HCT116 (cell line): ENCODE measurements at regions not wholly inside any gene's neighbourhood (a gene's known extent, or its start where the extent isn't known, plus 50 kb on each side); places are given as distances from the start of the nearest gene placed in this dataset.

Source experiments
- ATAC-seq: fragments of 200-7000 bp; cut with Tn5 transposase; 2 replicates; pipeline ENCODE4 v1.9.1; 2020; ENCODE audit warnings: mild to moderate bottlenecking, moderate library complexity
- BruUV-seq: library from RNA; stranded (reverse); fragments of 400-500 nt; replicated peaks from 2 replicates; lab custom pipeline; 2021; lab: Mats Ljungman, UMichigan
- CTCF ChIA-PET: fragments of 300-600 bp; sonication (Branson Sonifier 250); formaldehyde crosslinking; loops from one replicate; lab custom pipeline; 2021; ENCODE audit warnings: antibody characterized with exemption; lab: Charles Lee
- POLR2A ChIA-PET: fragments of 300-600, 350-600 bp; sonication (Branson Sonifier 250); formaldehyde crosslinking; loops from one replicate; lab custom pipeline; 2021; ENCODE audit warnings: antibody characterized with exemption; lab: Charles Lee
- RAD21 ChIA-PET, 2 experiments: fragments of 300-600 bp; sonication (Branson Sonifier 250); formaldehyde crosslinking; loops; one replicate each; lab custom pipeline; 2023; ENCODE audit warnings: low total read pairs in 2 of 2; ENCODE audit not compliant: uncharacterized antibody in 2 of 2, unreplicated experiment in 2 of 2, low non-redundant PET in 1 of 2; lab: Charles Lee
- DNase-seq: peaks from one replicate; pipeline ENCODE4 v3.0.0-alpha.2; 2010; ENCODE audit warnings: low read depth, low spot score
- H2AFZ ChIP-seq: fragments of 200-600 bp; shearing (Covaris generic), sonication (generic); 2 replicates; pipeline ENCODE4 v1.6.1; 2017; ENCODE audit warnings: low read depth, mixed run types, mixed read lengths, antibody characterized with exemption, low read length; ENCODE audit not compliant: poor library complexity, severe bottlenecking
- H3K27ac ChIP-seq: 2 replicates; pipeline ENCODE4 v1.5.1; 2012; ENCODE audit warnings: low read depth, low read length
- H3K27me3 ChIP-seq: fragments of 200-600 bp; sonication (generic); 2 replicates; pipeline ENCODE4 v1.6.1; 2016; ENCODE audit warnings: mixed run types, low read length, mixed read lengths; ENCODE audit not compliant: insufficient read depth
- H3K36me3 ChIP-seq, 2 experiments: fragments of 200-500 bp in 1 of 2; fragments of 200-600 bp in 1 of 2; sonication (Bioruptor generic) in 1 of 2; sonication (generic) in 1 of 2; 2 replicates each; pipeline versions ENCODE4 v1.5.1 to v1.6.1; 2014 to 2016; ENCODE audit warnings: low read length in 2 of 2, inconsistent platforms in 1 of 2, mixed read lengths in 1 of 2, mixed run types in 1 of 2; ENCODE audit not compliant: insufficient read depth in 2 of 2, control insufficient read depth in 1 of 2
- H3K4me1 ChIP-seq, 2 experiments: fragments of 200-600 bp in 1 of 2; sonication (generic) in 1 of 2; 2 replicates each; pipeline versions ENCODE4 v1.5.1 to v1.6.1; 2012 to 2017; ENCODE audit warnings: low read length in 2 of 2, inconsistent platforms in 1 of 2, mild to moderate bottlenecking in 1 of 2, mixed read lengths in 1 of 2, mixed run types in 1 of 2, moderate library complexity in 1 of 2; ENCODE audit not compliant: insufficient read depth in 2 of 2, control insufficient read depth in 1 of 2
- H3K4me2 ChIP-seq: fragments of 200-600 bp; sonication (generic); 2 replicates; pipeline ENCODE4 v1.6.1; 2017; ENCODE audit warnings: mixed run types, low read length, mixed read lengths
- H3K4me3 ChIP-seq, 2 experiments: fragments of 200-600 bp in 1 of 2; sonication (generic) in 1 of 2; replicated peaks in 1 of 2; 2 replicates each; pipeline ENCODE4 v1.5.1; 2011 to 2016; ENCODE audit warnings: low read length in 2 of 2, control low read depth in 1 of 2, low read depth in 1 of 2, mild to moderate bottlenecking in 1 of 2, mixed read lengths in 1 of 2, mixed run types in 1 of 2
- H3K79me2 ChIP-seq: fragments of 200-600 bp; sonication (generic); 2 replicates; pipeline ENCODE4 v1.6.1; 2017; ENCODE audit warnings: mild to moderate bottlenecking, mixed run types, low read length, moderate library complexity, mixed read lengths; ENCODE audit not compliant: insufficient read depth
- H3K9ac ChIP-seq: fragments of 200-600 bp; sonication (generic); 2 replicates; pipeline ENCODE4 v1.6.1; 2016; ENCODE audit warnings: low read length, mixed read lengths
- H3K9me2 ChIP-seq: fragments of 200-600 bp; sonication (generic), shearing (Covaris generic); 2 replicates; pipeline ENCODE4 v1.6.1; 2017; ENCODE audit warnings: mixed run types, mild to moderate bottlenecking, moderate library complexity; ENCODE audit not compliant: insufficient read depth
- H3K9me3 ChIP-seq, 2 experiments: fragments of 200-500 bp in 1 of 2; fragments of 200-600 bp in 1 of 2; sonication (Bioruptor generic) in 1 of 2; sonication (generic) in 1 of 2; 2 replicates each; pipeline ENCODE4 v1.6.1; 2014 to 2017; ENCODE audit warnings: low read length in 2 of 2, mixed read lengths in 2 of 2, inconsistent platforms in 1 of 2, low read depth in 1 of 2, mild to moderate bottlenecking in 1 of 2, mixed run types in 1 of 2, moderate library complexity in 1 of 2; ENCODE audit not compliant: control insufficient read depth in 1 of 2, insufficient read depth in 1 of 2
- H4K20me1 ChIP-seq: fragments of 200-600 bp; sonication (generic), shearing (Covaris generic); 2 replicates; pipeline ENCODE4 v1.6.1; 2017; ENCODE audit warnings: mixed run types, mild to moderate bottlenecking, moderate library complexity; ENCODE audit not compliant: insufficient read depth
- CBX3 ChIP-seq: IDR thresholded peaks from 2 replicates; pipeline ENCODE4 v1.6.1; 2012; ENCODE audit warnings: low read depth
- EGR1 ChIP-seq: IDR thresholded peaks from 2 replicates; pipeline ENCODE4 v1.6.1; 2012; ENCODE audit warnings: low read depth
- EZH2phosphoT487 ChIP-seq: fragments of 200-600 bp; IDR thresholded peaks from 2 replicates; pipeline ENCODE4 v1.6.1; 2018; ENCODE audit warnings: antibody characterized with exemption, borderline replicate concordance
- JUND ChIP-seq: IDR thresholded peaks from 2 replicates; pipeline ENCODE4 v1.6.1; 2012
- POLR2A ChIP-seq: IDR thresholded peaks from 2 replicates; pipeline ENCODE4 v1.7.0; 2011; ENCODE audit warnings: borderline replicate concordance; ENCODE audit not compliant: insufficient read depth, insufficient read length; ENCODE audit errors: extremely low read depth
- POLR2AphosphoS5 ChIP-seq: IDR thresholded peaks from 2 replicates; pipeline ENCODE4 v1.6.1; 2011; ENCODE audit warnings: mild to moderate bottlenecking, low read depth, low read length, moderate library complexity
- RAD21 ChIP-seq: IDR thresholded peaks from 2 replicates; pipeline ENCODE4 v1.6.1; 2012; ENCODE audit warnings: low read depth, mild to moderate bottlenecking
- SIN3A ChIP-seq: IDR thresholded peaks from 2 replicates; pipeline ENCODE4 v1.6.1; 2012; ENCODE audit warnings: low read depth
- SP1 ChIP-seq: IDR thresholded peaks from 2 replicates; pipeline ENCODE4 v1.6.1; 2012; ENCODE audit warnings: low read depth
- SRF ChIP-seq: IDR thresholded peaks from 2 replicates; pipeline ENCODE4 v1.6.1; 2012; ENCODE audit warnings: low read depth
- TCF7L2 ChIP-seq: IDR thresholded peaks from 2 replicates; pipeline ENCODE4 v1.7.0; 2011; ENCODE audit warnings: borderline replicate concordance, inconsistent platforms; ENCODE audit not compliant: insufficient read depth, insufficient read length; ENCODE audit errors: extremely low read depth
- YY1 ChIP-seq: IDR thresholded peaks from 2 replicates; pipeline ENCODE4 v1.6.1; 2011; ENCODE audit warnings: low read length, low read depth, moderate library complexity, mild to moderate bottlenecking; ENCODE audit not compliant: insufficient replicate concordance; ENCODE audit errors: extremely low read depth
- ZFX ChIP-seq: fragments of 450-650 bp; IDR thresholded peaks from 2 replicates; pipeline ENCODE4 v1.6.1; 2017
- ZNF274 ChIP-seq: fragments of 200-500 bp; sonication (Bioruptor generic); IDR thresholded peaks from 2 replicates; pipeline ENCODE4 v1.6.1; 2014; ENCODE audit warnings: mild to moderate bottlenecking, low read depth, low read length, inconsistent platforms
- intact Hi-C: fragments of 100-400 bp; cut with micrococcal nuclease; formaldehyde crosslinking; loops from 2 replicates; pipeline ENCODE4 v1.10.0; 2022
- TF ChIP-seq, protein P1 (sequence below): IDR thresholded peaks from 2 replicates; pipeline ENCODE4 v1.6.1; 2011; ENCODE audit warnings: mild to moderate bottlenecking, low read length, moderate library complexity; ENCODE audit not compliant: insufficient replicate concordance; ENCODE audit errors: extremely low read depth
- TF ChIP-seq, protein P2 (sequence below), 3 experiments: fragments of 200-600 bp in 1 of 3; sonication (generic) in 1 of 3; IDR thresholded peaks in 2 of 3; conservative IDR thresholded peaks in 1 of 3; 2 replicates each; pipeline ENCODE4 v1.5.1; 2012 to 2017; ENCODE audit warnings: low read depth in 2 of 3, low read length in 2 of 3, antibody characterized with exemption in 1 of 3, borderline replicate concordance in 1 of 3, control low read depth in 1 of 3, mild to moderate bottlenecking in 1 of 3, mixed read lengths in 1 of 3, mixed run types in 1 of 3, moderate library complexity in 1 of 3; ENCODE audit not compliant: insufficient read depth in 1 of 3
- TF ChIP-seq, protein P3 (sequence below): IDR thresholded peaks from 2 replicates; pipeline ENCODE4 v1.6.1; 2012; ENCODE audit warnings: low read depth

DNA sequence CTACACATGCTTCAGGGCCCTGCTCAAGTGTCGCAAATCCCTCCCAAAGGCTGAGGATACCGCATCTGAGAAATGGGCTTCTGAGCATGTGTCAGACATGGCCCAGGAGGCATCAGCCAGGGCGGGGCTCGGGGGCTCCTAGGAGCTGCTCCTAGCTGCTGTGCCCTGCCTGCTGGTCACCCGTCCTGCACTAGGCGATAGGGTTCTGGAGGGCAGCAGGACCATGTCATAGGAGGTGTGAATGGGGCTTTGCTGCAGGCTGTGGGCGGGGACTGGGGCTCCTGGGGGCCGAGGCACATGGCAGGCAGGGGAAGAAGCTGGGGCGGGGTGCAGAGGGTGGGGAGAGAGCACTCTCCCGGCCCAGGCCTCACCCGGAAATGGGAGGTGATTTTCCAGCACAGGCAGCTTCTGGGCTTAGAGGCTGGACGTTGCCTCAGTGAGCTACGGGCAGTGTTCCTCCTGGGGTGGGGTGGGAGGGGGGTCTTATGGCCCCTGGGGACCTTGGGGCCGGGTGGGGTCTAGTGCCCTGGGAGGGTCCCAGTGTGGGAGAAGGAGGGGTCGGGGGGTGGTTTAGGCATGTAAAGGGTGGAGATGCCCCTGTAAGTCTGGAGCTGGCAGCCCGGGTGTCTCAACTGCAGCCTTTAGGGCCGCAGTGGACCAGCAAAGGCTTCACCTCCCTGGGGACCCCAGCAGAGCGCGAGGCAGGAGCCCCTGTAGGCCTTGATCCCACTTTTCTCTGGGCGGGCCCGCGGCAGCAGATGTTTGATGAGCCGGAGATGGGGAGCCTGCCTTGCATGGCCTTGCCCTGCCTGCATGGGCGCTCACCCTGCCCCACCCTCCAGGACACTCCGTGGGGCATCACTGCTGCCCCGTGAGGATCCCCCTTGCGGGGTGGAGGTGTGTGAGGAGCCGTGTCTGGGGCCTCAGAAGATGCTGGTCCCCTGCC is 98.6 kb upstream of the LRPAP1 start:
- POLR2A ChIA-PET = interaction anchor here (0.6 kb wide), 1 partner anchor 13 kb away, joined by 4 read pairs; no protein-coding TSS in a partner anchor
- BruUV-seq = no TSS peak
- TF ChIP-seq POLR2AphosphoS5 = no peak
- TF ChIP-seq SP1 = no peak
- TF ChIP-seq TCF7L2 = no peak
- TF ChIP-seq SIN3A = no peak
- no peak for TF ChIP-seq POLR2A
- no peak for TF ChIP-seq ZFX
- TF ChIP-seq CBX3 = no peak
- TF ChIP-seq RAD21 = no peak
- TF ChIP-seq YY1 = no peak
- no peak for TF ChIP-seq EZH2phosphoT487
- TF ChIP-seq, protein P1, sequence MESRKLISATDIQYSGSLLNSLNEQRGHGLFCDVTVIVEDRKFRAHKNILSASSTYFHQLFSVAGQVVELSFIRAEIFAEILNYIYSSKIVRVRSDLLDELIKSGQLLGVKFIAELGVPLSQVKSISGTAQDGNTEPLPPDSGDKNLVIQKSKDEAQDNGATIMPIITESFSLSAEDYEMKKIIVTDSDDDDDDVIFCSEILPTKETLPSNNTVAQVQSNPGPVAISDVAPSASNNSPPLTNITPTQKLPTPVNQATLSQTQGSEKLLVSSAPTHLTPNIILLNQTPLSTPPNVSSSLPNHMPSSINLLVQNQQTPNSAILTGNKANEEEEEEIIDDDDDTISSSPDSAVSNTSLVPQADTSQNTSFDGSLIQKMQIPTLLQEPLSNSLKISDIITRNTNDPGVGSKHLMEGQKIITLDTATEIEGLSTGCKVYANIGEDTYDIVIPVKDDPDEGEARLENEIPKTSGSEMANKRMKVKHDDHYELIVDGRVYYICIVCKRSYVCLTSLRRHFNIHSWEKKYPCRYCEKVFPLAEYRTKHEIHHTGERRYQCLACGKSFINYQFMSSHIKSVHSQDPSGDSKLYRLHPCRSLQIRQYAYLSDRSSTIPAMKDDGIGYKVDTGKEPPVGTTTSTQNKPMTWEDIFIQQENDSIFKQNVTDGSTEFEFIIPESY = no peak
- TF ChIP-seq EGR1 = no peak
- TF ChIP-seq SRF = no peak
- no peak for TF ChIP-seq ZNF274
- TF ChIP-seq, protein P2, sequence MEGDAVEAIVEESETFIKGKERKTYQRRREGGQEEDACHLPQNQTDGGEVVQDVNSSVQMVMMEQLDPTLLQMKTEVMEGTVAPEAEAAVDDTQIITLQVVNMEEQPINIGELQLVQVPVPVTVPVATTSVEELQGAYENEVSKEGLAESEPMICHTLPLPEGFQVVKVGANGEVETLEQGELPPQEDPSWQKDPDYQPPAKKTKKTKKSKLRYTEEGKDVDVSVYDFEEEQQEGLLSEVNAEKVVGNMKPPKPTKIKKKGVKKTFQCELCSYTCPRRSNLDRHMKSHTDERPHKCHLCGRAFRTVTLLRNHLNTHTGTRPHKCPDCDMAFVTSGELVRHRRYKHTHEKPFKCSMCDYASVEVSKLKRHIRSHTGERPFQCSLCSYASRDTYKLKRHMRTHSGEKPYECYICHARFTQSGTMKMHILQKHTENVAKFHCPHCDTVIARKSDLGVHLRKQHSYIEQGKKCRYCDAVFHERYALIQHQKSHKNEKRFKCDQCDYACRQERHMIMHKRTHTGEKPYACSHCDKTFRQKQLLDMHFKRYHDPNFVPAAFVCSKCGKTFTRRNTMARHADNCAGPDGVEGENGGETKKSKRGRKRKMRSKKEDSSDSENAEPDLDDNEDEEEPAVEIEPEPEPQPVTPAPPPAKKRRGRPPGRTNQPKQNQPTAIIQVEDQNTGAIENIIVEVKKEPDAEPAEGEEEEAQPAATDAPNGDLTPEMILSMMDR (IDR thresholded peaks at IDR 0.05 in 2 of 3, conservative IDR thresholded peaks at IDR 0.05 in 1 of 3; ENCODE audit: borderline replicate concordance in 1 of 3, insufficient read depth in 1 of 3, low read depth in 2 of 3, low read length in 2 of 3) = no peak
- TF ChIP-seq JUND = no peak
- TF ChIP-seq, protein P3, sequence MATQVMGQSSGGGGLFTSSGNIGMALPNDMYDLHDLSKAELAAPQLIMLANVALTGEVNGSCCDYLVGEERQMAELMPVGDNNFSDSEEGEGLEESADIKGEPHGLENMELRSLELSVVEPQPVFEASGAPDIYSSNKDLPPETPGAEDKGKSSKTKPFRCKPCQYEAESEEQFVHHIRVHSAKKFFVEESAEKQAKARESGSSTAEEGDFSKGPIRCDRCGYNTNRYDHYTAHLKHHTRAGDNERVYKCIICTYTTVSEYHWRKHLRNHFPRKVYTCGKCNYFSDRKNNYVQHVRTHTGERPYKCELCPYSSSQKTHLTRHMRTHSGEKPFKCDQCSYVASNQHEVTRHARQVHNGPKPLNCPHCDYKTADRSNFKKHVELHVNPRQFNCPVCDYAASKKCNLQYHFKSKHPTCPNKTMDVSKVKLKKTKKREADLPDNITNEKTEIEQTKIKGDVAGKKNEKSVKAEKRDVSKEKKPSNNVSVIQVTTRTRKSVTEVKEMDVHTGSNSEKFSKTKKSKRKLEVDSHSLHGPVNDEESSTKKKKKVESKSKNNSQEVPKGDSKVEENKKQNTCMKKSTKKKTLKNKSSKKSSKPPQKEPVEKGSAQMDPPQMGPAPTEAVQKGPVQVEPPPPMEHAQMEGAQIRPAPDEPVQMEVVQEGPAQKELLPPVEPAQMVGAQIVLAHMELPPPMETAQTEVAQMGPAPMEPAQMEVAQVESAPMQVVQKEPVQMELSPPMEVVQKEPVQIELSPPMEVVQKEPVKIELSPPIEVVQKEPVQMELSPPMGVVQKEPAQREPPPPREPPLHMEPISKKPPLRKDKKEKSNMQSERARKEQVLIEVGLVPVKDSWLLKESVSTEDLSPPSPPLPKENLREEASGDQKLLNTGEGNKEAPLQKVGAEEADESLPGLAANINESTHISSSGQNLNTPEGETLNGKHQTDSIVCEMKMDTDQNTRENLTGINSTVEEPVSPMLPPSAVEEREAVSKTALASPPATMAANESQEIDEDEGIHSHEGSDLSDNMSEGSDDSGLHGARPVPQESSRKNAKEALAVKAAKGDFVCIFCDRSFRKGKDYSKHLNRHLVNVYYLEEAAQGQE = no peak
- RAD21 ChIA-PET = no interaction called here
- Histone ChIP-seq H3K9me3 (no peaks in the 10 kb centered on the region), H3K27ac (no peak overlapping the region), H3K9me2 (no peaks in the 10 kb centered on the region), H3K27me3 (no peaks in the 10 kb centered on the region), H3K4me1 (no peaks in the 10 kb centered on the region), H3K79me2 (no peaks in the 10 kb centered on the region), H3K4me2 (no peak overlapping the region), H3K9ac (no peak overlapping the region), H3K4me3 (no peak overlapping the region), H2AFZ (no peak overlapping the region), H4K20me1 (no peaks in the 10 kb centered on the region), H3K36me3 (no peaks in the 10 kb centered on the region)
- intact Hi-C loops = no loop called here
- DNase-seq (no peak), ATAC-seq (0 out of 2 replicates have a peak, but pooled peaks have one; percentile 36)
- CTCF ChIA-PET = no interaction called here
